Tibial nerve (tissue), 4 donors: ENCODE measurements at regions not wholly inside any gene's neighbourhood (a gene's known extent, or its start where the extent isn't known, plus 50 kb on each side); places are given as distances from the start of the nearest gene placed in this dataset.

Experiments
- EP300 ChIP-seq, 2 donors: sonication (generic); formaldehyde crosslinking; IDR thresholded peaks; one replicate each; pipeline ENCODE4 v1.6.1; 2017; ENCODE audit warnings: antibody characterized with exemption in 2 of 2, mild to moderate bottlenecking in 1 of 2
- POLR2A ChIP-seq, 2 donors: fragments of 450-650 bp; IDR thresholded peaks; one replicate each; pipeline ENCODE4 v1.6.1; 2017; ENCODE audit warnings: antibody characterized with exemption in 2 of 2, mild to moderate bottlenecking in 2 of 2, moderate library complexity in 2 of 2
- TF ChIP-seq, protein P1 (sequence below), 5 experiments: fragments of 200-600 bp in 3 of 5; fragments of 450-650 bp in 2 of 5; sonication (generic) in 3 of 5; IDR thresholded peaks; one replicate each; pipeline ENCODE4 v1.5.1; 2016 to 2019; ENCODE audit warnings: antibody characterized with exemption in 5 of 5, mild to moderate bottlenecking in 3 of 5, moderate library complexity in 2 of 5

DNA sequence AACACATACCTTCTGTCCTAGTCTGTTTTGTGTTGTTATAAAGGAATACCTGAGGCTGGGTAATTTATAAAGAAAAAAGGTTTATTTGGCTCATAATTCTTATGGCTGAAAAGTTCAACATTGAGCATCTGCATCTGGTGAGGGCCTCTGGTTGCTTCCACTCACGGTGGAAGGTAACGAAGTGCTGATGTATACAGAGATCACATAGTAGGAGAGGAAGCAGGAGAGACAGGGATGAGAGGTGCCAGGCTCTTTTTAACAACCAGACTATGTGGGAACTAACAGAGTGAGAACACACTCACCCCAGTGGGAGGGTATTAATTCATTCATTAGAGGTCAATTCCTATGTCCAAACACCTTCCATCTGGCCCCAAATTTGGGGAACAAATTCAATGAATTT lies 463.8 kb downstream of the DSC3 start:
- TF ChIP-seq, protein P1, sequence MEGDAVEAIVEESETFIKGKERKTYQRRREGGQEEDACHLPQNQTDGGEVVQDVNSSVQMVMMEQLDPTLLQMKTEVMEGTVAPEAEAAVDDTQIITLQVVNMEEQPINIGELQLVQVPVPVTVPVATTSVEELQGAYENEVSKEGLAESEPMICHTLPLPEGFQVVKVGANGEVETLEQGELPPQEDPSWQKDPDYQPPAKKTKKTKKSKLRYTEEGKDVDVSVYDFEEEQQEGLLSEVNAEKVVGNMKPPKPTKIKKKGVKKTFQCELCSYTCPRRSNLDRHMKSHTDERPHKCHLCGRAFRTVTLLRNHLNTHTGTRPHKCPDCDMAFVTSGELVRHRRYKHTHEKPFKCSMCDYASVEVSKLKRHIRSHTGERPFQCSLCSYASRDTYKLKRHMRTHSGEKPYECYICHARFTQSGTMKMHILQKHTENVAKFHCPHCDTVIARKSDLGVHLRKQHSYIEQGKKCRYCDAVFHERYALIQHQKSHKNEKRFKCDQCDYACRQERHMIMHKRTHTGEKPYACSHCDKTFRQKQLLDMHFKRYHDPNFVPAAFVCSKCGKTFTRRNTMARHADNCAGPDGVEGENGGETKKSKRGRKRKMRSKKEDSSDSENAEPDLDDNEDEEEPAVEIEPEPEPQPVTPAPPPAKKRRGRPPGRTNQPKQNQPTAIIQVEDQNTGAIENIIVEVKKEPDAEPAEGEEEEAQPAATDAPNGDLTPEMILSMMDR (IDR thresholded peaks at IDR 0.05) = no peak
- no peak for TF ChIP-seq POLR2A (IDR thresholded peaks at IDR 0.05)
- TF ChIP-seq EP300 (IDR thresholded peaks at IDR 0.05) = no peak
